ENCODE measurements at regions not wholly inside any gene's neighbourhood (a gene's known extent, or its start where the extent isn't known, plus 50 kb on each side); places are given as distances from the start of the nearest gene placed in this dataset.
A peak's percentile ranks its signal among the peaks of the same experiment; 100 is the strongest.

DNA sequence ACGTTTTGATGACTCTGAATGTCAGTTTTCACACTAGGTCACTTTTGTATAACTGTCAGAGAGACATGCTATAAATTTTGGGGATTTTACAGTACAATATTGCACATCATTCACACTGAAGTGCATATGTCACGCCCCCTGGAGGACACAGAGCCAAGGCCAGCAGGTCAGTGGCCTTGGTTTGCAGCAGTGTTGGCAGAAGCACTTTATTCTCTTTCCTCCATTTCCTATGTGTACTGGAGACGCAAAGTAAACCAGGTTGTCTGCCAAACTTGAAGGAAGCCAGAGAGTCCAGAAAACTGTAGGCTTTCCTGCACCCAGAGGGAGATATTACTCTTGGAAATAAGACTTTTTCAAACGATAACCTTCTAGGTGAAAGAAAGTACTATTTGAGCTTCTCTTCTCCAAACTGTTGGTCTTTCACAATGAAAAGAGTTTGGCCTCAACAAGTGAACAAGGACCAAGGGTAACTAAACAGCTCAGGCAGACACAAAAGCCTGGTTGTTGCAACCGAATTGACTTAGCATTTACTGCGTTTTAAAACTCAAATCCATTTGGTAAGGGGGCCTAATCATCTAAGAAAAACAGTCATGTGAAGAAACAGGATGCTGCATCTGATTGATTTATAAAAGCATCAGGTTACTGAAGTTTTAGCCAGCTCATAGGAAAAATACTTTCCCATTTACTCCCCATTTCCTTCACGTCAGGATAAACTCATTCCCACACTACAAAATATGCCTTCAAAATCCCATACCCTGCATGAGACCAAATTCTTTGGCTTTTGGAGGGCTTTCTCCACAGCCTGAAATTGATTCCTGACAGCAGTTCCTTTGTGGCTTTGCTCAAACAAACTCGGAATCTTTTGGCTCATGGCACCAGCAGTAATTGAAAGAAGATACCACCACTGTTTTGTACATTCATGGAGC is 83.0 kb upstream of the SEC61G start:
- in situ Hi-C loops (cut with MboI; ENCODE audit: low pct_unique_long_range_greater_than_20kb, low sequenced_read_pairs, unreplicated experiment), result no loop called here
- DNase-seq (ENCODE audit: low spot score), result no peak
- TF ChIP-seq, protein P1, sequence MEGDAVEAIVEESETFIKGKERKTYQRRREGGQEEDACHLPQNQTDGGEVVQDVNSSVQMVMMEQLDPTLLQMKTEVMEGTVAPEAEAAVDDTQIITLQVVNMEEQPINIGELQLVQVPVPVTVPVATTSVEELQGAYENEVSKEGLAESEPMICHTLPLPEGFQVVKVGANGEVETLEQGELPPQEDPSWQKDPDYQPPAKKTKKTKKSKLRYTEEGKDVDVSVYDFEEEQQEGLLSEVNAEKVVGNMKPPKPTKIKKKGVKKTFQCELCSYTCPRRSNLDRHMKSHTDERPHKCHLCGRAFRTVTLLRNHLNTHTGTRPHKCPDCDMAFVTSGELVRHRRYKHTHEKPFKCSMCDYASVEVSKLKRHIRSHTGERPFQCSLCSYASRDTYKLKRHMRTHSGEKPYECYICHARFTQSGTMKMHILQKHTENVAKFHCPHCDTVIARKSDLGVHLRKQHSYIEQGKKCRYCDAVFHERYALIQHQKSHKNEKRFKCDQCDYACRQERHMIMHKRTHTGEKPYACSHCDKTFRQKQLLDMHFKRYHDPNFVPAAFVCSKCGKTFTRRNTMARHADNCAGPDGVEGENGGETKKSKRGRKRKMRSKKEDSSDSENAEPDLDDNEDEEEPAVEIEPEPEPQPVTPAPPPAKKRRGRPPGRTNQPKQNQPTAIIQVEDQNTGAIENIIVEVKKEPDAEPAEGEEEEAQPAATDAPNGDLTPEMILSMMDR (IDR thresholded peaks at IDR 0.05; ENCODE audit: extremely low read depth, insufficient read depth, missing control alignments), result peak; percentile 60

DNA sequence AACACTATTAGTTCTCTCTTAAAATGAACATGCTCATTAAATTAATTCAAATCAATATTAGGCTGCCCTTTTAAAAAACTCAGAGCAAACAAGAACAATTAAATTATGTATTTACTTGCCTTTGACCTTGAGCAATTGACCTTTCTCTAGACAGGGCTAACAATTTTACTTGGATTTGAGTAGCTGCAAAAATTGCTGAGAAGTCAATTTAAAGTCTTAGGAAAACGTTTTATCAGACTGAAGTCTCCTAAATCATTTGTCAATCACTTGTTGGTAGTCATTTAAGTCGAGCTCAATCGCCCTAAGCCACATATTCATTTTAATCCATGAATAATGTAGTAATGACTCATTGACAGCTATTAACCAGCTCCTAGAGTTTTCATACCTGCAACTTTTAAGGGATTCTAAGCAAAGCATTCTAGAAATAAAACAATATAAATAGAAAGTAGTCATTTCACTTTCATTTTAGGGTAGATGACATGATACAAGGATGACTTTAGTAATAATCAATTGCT is 84.9 kb upstream of the SEC61G start:
- no peak for DNase-seq (ENCODE audit: low spot score)
- TF ChIP-seq, protein P1 (IDR thresholded peaks at IDR 0.05; ENCODE audit: extremely low read depth, insufficient read depth, missing control alignments), result no peak
- in situ Hi-C loops (cut with MboI; ENCODE audit: low pct_unique_long_range_greater_than_20kb, low sequenced_read_pairs, unreplicated experiment), result no loop called here

DNA sequence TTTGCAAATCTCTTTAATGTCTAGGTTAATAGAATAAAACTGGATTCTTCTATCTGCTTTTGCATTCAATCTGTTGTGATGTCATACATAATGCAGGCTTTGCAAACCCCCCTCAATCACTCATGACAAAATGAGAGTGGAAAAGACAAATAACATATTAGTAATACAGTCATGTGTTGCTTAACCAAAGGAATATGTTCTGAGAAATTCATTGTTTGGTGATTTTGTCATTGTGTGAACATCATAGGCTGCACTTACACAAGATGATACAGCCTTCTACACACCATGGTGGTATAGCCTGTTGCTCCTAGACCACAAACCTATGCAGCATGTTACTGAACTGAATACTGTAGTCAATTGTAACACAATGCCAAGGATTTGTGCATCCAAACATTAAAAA is 87.3 kb upstream of the SEC61G start:
- TF ChIP-seq, protein P1 (IDR thresholded peaks at IDR 0.05; ENCODE audit: extremely low read depth, insufficient read depth, missing control alignments), result no peak
- in situ Hi-C loops (cut with MboI; ENCODE audit: low pct_unique_long_range_greater_than_20kb, low sequenced_read_pairs, unreplicated experiment), result no loop called here
- no peak for DNase-seq (ENCODE audit: low spot score)

DNA sequence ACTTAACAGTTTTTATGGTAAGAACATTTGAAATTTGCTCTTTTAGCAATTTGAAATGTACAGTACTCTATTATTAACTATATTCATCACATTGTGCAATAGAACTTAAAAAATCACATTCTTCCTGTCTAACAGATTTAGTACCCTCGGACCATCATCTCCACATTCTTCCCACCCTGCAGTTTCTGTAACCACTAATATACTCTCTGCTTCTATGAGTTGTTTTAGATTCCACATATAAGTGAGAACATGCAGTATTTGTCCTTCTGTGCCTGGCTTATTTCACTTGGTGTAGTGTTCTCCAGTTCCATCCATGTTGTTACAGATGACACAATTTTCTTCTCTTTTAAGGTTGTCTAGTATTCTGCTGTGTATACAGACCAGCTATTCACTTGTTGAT is 88.9 kb upstream of the SEC61G start:
- in situ Hi-C loops (cut with MboI; ENCODE audit: low pct_unique_long_range_greater_than_20kb, low sequenced_read_pairs, unreplicated experiment), result no loop called here

DNA sequence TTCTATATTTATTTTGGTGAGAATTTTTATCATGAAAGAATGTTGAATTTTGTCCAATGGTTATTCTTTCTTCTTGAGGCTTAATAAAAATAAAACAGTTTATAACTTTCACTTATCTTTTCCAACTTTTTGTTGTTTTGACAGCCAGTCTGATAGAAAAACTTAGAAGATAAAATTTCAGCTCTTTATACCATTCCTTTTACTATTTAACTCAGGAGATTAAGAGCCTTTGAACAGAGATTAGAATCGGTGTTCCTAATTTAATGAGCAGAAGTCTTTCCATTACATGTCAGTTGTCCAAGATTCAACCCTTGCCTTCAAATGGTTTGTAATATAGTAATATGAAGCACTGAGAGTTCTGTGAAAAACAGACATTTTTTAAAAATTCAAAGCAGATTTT is 97.8 kb upstream of the SEC61G start:
- TF ChIP-seq, protein P1 (IDR thresholded peaks at IDR 0.05; ENCODE audit: extremely low read depth, insufficient read depth, missing control alignments), result no peak
- in situ Hi-C loops (cut with MboI; ENCODE audit: low pct_unique_long_range_greater_than_20kb, low sequenced_read_pairs, unreplicated experiment), result no loop called here
- no peak for DNase-seq (ENCODE audit: low spot score)

More for the DNA sequence above, 88.9 kb upstream of the SEC61G start:
- TF ChIP-seq, protein P1 (IDR thresholded peaks at IDR 0.05; ENCODE audit: extremely low read depth, insufficient read depth, missing control alignments), result no peak
- no peak for DNase-seq (ENCODE audit: low spot score)

DNA sequence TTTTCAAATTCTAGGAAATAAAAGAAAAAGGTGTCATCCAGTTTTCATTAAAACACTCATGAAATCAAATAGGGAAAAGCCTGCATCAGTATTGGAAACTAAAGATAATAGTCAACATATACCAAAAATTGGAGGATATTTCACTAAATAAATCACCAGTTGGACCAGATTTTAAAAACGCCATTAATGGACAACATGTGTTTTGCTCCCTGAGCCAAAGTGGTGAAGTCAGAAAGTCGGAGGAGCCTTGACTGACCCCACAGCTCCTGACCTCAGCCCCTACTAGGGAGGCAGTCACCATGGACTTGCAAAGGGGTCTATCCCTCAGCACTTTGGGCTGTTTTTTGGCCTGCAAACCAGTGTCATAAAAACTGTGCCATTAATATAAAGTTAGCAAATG is 98.3 kb upstream of the SEC61G start:
- in situ Hi-C loops (cut with MboI; ENCODE audit: low pct_unique_long_range_greater_than_20kb, low sequenced_read_pairs, unreplicated experiment), result no loop called here
- no peak for DNase-seq (ENCODE audit: low spot score)

More for the DNA sequence above, 98.3 kb upstream of the SEC61G start:
- TF ChIP-seq, protein P1 (IDR thresholded peaks at IDR 0.05; ENCODE audit: extremely low read depth, insufficient read depth, missing control alignments), result no peak

Measured in GM13977 (cell line).